SKM-1 treated with dmso at 0.1 percent for 144 hours (cell line): ENCODE measurements at regions not wholly inside any gene's neighbourhood (a gene's known extent, or its start where the extent isn't known, plus 50 kb on each side); places are given as distances from the start of the nearest gene placed in this dataset.
"Not testable (repeated sequence)": the region's sequence is repeated elsewhere in the genome, so short reads cannot be mapped to it uniquely, and the experiment has no call there.

ENCODE experiments used
- DNase-seq: peaks from one replicate; lab custom pipeline; 2025; ENCODE audit not compliant: unreplicated experiment; lab: John Stamatoyannopoulos, UW

DNA sequence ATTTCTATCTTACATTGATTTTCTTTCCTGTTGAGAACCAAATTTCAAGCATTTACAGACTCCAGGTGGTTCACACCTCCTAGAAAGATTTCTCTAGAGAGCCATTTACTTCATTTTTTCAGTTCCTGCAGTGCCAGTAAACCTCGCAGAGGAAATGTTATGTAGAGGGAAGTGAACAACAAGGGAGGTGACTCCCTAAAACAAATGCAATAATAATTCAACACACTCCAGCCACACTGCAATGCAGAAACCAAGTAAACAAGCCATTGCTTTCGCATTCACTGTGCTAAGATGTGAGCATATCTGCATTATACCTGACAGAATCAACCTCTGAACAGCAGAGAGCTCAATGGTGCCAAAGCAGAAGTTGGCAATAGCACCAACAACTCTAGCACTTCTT lies 215.1 kb downstream of the RBM26 start:
- DNase-seq: no peak

DNA sequence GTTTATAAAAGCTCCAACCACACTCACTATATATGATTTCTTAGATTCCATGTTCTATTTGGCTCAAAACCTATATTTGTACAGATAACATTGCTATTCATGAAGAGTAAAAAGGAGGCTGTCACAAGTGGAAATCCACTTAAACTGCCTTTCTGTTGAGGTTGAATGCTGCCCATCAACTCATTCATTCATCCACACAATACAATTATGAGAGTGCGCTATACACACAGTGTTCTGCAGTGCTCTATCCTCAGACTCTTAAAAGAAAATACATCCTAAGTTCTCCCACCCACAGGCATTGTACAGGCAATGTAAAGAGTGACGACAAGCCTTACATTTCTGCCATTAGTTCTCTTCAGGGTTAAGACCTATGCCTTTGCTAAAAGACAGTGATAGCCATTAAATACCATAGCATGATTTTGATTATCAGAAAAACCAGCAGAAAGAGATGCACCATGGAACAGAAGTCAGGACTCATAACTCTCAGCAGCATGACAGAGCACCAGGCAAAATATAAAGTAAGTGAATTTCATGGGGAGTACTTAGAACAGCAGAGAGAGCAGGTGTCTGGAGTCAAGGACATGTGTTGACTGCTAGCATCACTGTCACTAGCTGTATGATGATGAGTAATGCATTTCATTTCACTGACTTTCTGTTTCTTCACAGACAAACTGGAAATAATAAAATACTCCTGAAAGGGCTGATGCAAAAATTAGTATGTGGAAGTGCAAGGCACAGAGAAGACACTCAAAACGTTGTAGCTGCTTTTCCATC lies 218.0 kb downstream of the RBM26 start:
- no peak for DNase-seq

DNA sequence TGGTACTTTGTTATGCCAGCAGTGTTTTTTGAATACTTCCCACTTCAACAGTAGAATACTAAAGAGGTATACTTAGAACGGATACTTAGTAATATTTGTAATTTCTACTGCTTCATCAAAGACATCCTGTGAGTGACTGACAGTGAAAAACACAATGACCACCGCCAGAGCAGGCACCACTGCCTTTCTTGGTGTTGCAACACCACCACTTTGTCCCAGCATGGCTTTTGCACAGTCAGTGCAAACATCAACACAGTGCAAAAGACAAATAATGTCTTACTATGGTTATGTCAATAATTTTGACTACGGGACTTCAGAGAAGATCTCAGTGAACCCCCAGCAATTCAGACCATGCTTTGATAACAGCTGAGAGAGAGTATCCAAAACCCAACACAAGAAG lies 220.5 kb downstream of the RBM26 start:
- no peak for DNase-seq

DNA sequence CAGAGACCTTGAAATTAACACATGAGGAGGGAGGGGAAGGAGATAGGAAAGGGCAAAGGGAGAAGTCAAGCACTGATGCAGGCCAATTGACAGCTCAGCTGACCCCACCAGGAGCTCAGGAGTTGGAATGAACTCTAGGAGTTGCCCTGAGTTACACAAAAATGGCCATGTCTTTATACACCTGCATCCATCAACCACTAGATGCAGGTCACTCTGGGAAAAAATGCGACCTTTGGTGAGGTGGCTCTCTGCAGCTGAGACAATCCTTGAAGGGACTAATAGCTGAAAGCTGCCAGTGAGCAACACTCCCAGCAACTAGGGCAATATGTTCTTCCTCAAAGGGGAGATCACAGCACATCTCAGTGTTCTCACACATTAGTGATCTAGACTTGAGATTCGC lies 222.8 kb downstream of the RBM26 start:
- no peak for DNase-seq

DNA sequence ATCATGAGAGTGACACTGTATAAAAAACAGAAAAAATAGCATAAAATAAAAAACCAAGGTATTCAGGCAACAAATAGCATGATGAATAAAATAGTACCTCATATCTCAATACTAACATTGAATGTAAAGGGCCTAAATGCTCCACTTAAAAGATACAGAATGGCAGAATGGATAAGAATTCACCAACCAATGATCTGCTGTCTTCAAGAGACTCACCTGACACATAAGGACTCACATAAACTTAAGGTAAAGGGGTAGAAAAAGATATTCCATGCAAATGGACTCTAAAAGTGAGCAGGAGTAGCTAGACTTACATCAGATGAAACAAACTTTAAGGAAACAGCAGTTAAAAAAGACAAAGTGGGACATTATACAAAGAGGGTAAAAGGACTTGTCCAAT lies 232.4 kb downstream of the RBM26 start:
- not testable (repeated sequence) for DNase-seq

DNA sequence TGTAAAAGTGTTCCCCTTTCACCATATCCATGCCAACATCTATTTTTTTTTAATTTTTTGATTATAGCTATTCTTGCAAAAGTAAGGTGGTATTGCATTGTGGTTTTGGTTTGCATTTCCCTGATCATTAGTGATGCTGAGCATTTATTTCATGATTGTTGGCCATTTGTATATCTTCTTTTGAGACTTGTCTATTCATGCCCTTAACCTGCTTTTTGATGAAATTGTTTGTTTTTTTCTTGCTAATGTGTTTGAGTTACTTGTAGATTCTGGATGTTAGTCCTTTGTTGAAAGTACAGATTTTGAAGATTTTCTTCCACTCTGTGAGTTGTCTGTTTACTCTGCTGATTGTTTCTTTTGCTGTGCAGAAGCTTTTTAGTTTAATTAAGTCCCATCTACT lies 233.1 kb downstream of the RBM26 start:
- DNase-seq: not testable (repeated sequence)

DNA sequence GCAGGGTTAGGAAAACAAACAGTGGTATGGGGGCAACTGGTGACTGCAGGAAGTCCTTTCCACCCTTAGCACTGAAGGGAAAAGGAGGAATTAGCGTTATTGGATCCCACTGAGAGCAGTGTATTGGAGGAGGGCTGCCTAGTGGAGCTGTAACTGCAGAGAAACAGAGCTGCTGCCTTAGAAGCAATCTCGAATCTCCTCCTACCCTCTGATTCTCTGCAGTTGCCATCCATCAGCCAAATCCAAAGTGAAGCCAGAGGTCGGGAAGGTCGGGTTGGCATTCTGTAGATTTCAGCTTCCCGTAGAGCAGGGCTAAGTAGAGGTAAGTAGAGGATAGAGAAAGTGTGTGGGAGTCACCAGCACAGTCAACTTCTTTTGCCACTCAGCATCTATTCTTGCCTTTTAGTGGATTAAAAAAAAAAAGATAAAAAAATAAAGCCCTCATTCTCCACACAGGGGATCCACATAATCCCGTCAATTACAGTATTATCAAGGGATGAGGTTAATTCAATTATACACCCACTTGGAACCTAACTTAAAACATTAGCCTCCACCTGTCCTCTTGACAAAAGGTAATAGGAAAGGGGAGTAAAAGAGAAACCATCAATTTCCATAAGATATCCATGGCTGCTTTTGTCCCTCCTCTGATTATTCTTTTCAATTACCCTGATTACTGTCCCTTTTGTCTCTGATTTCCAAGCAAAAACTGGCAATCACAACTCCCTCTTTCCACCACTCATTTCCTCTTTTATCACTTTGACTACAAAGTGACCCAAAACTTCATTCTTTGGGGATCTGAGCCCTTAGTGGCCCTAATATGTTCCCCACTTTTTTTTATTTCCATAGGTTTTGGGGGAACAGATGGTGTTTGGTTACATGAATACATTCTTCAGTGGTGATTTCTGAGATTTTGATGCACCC lies 234.7 kb downstream of the RBM26 start:
- peak; percentile 3 for DNase-seq

DNA sequence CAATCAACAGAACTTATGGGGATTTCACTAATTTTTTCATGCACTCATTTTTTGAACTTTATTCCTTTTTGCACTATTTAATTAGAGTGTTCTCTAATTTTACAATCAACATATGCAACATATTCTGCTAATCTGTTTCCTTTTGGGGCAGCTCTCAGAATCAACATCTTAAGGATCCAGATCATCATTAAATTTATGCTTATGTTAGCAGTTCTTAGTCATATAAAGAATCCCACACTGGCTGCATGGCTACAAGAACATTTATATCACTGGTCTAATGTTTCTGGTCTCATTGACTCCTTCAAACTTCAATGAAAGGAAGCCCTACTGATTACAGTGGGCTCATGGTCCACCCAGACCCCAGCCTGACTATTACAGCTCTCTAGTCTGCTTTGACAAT lies 245.2 kb downstream of the RBM26 start:
- no peak for DNase-seq

DNA sequence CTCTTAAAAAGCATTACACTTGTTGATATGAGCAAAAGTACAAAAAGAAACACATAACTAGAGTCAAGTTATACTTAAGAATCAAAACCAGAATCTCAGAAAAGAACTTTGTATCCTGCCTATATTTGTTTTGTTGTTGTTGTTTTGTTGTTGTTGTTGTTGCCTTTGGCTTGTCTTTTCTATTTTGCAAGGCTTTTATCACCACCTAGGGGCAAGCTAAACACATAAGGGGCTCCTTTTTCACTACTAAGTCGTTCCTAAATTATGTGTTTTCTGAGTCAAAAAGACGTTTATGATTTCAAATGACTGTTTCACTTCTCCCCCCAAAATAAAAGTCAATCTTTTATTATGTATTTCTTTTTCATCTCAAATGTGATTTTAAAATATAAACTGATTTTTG lies 250.2 kb downstream of the RBM26 start:
- no peak for DNase-seq

DNA sequence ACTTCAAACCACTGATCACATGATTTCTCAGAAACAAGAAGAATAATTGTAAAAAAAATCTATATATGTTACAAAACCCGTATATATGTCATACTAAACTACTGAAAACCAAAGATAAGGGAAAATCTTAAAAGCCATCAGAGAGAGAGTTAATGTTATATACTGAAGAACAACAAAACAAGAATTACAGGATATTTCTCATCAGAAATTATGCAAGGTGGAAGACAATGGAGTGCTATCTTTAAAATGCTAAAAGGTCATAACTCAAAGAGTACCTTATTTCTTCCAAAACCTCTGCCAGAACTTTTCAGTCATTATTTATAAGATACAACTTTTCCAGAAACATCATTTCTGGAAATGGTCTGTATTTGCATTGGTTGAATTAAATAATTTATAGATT lies 256.8 kb downstream of the RBM26 start:
- no peak for DNase-seq

DNA sequence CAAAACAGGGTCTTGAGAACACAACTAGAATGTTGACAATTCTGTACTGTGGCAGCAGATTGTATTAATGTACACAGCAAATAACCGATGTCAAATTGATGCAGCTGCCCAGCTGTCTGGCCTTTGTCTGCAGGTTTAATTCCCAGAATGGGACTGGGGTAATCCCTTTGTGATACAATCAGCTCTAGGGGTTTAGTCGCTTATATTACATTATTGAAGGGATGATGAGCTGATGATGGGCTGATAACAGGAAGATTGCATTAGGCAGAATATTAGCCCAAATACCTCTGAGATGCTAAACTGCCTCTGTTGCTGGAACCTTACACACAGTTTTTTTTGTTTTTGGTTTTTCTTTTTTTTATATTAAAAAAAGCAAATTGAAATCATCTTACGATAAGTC lies 265.0 kb downstream of the RBM26 start:
- no peak for DNase-seq

DNA sequence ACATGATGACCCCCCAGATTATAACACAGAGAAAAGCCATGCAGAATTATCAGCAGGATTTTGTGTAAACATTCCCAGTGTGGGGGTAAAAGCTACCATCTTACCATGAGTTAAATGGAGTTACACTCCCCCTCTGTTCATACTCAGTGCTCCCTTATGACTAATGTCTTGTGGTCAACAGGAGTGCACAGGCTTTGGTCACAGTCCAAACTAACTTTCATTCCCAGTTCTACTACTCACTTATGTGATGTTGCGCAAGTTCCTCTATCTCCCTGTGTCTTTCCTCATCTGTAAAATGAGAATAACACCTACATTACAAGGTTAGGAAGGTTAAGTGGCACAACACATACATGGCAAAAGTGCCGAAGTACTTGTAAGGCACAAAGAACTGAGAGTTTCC lies 277.9 kb downstream of the RBM26 start:
- peak; percentile 97 for DNase-seq

DNA sequence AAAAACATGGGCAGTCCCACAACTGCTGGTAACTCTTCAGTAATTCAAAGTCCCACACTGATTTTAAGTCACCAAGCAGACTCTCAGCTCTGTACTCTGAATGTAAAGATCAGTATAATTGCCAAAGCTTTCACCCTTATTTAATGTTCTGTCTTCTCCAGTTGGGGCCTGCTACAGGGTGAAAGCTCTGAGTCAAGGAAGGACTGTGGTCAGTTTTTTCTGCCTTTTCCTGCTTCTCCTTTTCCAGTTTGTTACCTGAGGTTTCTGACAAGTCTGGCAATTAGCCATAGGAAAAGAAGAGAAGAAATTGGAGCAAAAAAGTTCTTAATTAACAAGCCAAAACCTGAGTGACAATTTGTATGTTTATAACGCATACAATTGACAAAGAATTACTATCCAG lies 279.3 kb downstream of the RBM26 start:
- no peak for DNase-seq

DNA sequence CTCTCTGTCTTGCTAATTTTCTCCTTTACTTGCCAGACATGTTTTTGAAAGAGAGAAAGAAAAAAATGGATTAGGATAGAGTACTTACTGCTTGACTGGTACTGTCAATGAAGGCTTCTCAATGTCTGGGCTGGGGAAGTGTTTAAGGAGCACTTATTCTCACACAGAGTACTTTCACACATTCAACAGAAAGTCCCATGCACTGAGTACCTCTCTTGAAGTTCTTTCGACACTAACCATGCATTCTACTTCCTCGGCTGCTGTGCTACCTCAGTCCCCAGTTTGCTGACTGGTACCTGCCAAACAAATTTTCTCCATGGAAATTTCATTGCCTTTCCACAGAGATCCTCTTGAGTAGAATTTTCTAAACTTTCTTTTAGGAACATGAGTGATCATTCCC lies 281.9 kb downstream of the RBM26 start:
- DNase-seq: no peak

DNA sequence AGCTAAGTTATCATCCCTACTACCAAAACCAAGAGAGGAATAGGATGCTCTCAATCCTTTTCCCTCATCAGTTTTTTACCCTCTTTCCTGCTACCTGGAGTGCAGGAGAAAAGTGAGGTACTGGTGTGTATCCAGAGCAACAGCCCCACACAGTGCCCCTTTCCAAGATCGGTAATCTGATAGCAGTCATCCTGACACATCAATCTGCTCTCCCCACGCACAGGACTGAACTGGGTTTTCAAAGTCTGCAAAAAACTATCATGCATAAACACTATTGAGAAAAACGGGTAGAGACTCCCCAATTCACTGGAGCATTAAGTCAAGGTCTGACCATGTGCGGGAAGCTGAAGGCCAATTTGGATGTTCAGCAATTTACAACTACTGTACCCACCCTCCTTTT lies 284.8 kb downstream of the RBM26 start:
- no peak for DNase-seq

DNA sequence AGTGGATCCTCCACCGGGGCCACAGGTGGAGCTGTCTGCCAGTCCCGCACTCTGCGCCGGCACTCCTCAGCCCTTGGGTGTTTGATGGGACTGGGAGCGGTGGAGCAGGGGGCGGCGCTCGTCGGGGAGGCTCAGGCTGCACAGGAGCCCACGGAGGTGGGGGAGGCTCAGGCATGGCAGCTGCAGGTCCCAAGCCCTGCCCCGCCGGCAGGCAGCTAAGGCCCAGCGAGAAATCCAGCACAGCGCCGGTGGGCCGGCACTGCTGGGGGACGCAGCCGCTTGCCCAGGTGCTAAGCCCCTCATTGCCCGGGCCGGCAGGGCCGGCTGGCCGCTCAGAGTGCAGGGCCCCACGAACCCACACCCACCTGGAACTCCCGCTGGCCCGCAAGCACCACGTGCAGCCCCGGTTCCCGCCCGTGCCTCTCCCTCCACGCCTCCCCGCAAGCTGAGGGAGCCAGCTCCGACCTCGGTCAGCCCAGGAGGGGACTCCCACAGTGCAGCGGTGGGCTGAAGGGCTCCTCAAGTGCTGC lies 286.4 kb downstream of the RBM26 start:
- DNase-seq: no peak

DNA sequence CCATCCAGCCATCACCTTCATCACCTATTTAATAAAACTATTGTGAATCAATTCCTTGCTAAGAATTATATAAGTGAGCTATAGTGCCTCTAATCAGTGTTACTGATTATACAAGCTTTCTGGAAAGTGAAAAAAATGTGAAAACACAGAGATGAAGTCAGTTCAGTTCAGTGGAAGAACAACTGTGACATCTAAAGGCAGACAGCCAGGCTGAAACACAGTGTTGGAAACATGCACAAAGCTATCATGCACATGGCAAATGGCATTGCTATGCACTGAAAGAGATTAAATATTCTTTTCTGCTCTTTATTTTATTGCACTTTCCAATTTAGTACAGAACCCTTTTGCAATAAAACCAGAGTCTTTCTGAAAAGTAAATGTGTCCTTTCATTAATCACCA lies 294.0 kb downstream of the RBM26 start:
- no peak for DNase-seq

DNA sequence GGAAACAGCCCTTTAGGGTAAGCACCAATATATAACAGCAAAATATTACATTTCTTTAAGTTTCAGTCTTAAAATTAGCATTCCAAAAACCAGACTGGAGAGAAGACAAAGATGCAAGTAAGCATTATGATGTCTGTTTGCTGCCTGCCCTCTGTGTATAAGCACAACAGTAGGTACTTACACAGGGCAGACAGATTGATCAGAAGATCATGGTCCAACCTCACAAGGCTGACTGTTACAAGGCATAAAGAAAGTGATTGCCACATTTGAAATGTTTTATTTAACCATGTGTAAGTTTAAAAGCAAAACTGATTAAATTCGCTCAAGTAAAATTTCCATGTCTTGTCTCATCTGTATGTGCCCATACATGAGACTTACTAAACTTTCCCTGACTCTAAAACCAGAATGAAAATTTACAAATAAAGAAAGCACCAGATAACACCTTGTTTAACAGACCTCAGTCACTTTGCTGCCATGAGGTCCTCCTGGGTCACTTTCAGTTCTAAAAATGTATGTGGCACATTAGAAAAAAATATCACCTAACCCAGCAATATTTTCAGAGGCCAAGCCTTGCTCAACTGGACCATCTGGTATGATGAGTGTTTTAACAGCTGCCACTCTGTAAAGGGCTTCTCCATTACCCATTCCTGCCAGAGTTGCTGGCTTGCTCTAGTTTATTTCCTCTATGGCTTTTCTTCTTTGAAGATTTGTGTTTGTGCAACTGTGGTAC lies 297.0 kb downstream of the RBM26 start:
- DNase-seq: no peak

DNA sequence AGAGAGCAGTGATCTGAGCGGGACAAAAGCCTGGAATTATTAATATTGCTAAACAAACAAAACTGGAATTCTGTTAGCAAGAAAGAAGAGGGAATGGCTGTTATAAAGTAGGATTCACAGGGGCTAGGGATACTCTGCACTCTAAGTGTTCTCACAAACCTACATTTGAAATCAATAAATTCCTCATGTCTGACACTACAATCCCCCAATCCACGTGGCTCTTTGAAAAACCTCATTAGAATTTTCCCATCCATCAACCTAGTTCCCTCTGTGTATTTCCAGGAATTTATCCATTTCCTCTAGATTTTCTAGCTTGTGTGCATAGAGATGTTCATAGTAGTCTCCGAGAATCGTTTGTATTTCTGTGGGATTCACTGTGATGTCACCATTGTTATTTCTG lies 307.5 kb downstream of the RBM26 start:
- no peak for DNase-seq

DNA sequence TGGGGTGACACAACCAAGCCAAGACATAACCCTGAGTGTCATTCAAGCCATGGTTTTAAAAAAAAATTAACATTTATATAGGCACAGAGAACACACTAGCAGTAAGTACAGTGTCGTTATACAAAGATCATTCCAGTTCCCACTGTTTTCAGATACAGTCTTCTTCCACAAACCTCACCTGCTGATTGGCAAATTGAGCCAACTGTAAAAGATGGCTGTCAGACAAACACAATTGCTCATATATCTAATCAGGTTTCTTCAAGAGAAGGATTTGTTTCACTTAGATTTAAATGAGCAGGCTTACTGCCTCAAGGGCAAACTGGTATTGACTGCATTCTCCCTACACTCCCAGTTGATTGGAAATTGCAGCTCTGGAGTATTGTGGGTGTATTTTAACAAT lies 308.9 kb downstream of the RBM26 start:
- no peak for DNase-seq

DNA sequence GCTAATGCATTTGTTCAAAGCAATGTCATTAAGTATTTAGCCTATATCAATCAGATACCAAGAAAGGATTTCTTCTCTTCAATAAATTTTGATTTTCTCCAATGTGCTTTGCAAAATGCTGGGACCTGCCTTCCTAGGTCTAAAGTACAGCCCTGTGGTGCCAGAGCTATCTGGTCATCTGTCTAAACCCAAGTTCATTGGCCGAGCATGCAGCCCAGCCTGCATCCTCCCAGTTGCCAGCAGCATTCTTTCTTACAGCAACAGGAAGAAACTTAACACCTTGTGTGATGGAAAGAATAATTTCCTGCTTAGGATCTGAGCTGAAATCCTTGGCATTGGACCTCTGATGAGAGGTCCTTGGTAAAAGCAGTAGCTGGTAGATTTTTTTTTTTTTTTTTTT lies 310.0 kb downstream of the RBM26 start:
- no peak for DNase-seq
